Liver (tissue), 3 donors: ENCODE measurements at regions not wholly inside any gene's neighbourhood (a gene's known extent, or its start where the extent isn't known, plus 50 kb on each side); places are given as distances from the start of the nearest gene placed in this dataset.

Experiments used
- GABPA ChIP-seq, 2 donors: IDR thresholded peaks in 1 of 2; conservative IDR thresholded peaks in 1 of 2; 2 replicates each; pipeline ENCODE4 v1.6.1; 2016; ENCODE audit warnings: antibody characterized with exemption in 2 of 2, mild to moderate bottlenecking in 1 of 2, moderate library complexity in 1 of 2
- MAX ChIP-seq: IDR thresholded peaks from 2 replicates; pipeline ENCODE4 v1.6.1; 2016; ENCODE audit warnings: antibody characterized with exemption
- RAD21 ChIP-seq, 2 donors: IDR thresholded peaks; 2 replicates each; pipeline ENCODE4 v1.6.1; 2016; ENCODE audit warnings: antibody characterized with exemption in 2 of 2, mild to moderate bottlenecking in 2 of 2
- RXRA ChIP-seq, 2 donors: IDR thresholded peaks; 2 replicates each; pipeline ENCODE4 v1.6.1; 2017 to 2018; ENCODE audit warnings: antibody characterized with exemption in 2 of 2, mild to moderate bottlenecking in 1 of 2
- TAF1 ChIP-seq: conservative IDR thresholded peaks from 2 replicates; pipeline ENCODE4 v1.6.1; 2016; ENCODE audit warnings: antibody characterized with exemption, mild to moderate bottlenecking
- TF ChIP-seq, protein P1 (sequence below): fragments of 150-350 bp; IDR thresholded peaks from 2 replicates; pipeline ENCODE4 v1.5.1; 2017; ENCODE audit warnings: improper control_type of control experiment, low read depth, low read length; ENCODE audit not compliant: missing input control
- TF ChIP-seq, protein P2 (sequence below): IDR thresholded peaks from 2 replicates; pipeline ENCODE4 v1.6.1; 2016; ENCODE audit warnings: antibody characterized with exemption, mild to moderate bottlenecking
- donor health status: healthy.
- donor health status: healthy.

DNA sequence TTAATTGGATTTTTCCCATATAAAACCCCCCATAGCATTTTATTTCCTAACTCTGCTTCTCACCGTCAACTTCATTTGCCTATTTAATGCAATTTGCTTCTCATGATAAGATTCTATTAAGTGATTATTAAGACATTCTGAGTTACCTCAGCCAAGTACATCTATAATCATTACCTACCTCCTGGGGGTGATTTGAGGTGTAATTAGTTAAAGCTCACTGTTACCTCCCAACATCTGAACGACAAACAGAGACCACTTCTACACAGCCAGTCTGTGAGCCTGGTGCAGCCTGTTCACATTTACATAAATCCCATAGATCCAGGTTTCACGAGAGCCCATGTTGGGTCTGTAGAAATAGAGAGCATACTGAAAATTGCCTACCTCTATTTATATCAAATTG is 65.7 kb upstream of the SSX2IP start:
- TF ChIP-seq, protein P1, sequence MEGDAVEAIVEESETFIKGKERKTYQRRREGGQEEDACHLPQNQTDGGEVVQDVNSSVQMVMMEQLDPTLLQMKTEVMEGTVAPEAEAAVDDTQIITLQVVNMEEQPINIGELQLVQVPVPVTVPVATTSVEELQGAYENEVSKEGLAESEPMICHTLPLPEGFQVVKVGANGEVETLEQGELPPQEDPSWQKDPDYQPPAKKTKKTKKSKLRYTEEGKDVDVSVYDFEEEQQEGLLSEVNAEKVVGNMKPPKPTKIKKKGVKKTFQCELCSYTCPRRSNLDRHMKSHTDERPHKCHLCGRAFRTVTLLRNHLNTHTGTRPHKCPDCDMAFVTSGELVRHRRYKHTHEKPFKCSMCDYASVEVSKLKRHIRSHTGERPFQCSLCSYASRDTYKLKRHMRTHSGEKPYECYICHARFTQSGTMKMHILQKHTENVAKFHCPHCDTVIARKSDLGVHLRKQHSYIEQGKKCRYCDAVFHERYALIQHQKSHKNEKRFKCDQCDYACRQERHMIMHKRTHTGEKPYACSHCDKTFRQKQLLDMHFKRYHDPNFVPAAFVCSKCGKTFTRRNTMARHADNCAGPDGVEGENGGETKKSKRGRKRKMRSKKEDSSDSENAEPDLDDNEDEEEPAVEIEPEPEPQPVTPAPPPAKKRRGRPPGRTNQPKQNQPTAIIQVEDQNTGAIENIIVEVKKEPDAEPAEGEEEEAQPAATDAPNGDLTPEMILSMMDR: no peak
- TF ChIP-seq MAX (no peak), TAF1 (no peak), GABPA (IDR thresholded peaks at IDR 0.05 in 1 of 2, conservative IDR thresholded peaks at IDR 0.05 in 1 of 2) (no peak), RAD21 (IDR thresholded peaks at IDR 0.05) (no peak), RXRA (IDR thresholded peaks at IDR 0.05) (no peak)
- TF ChIP-seq, protein P2, sequence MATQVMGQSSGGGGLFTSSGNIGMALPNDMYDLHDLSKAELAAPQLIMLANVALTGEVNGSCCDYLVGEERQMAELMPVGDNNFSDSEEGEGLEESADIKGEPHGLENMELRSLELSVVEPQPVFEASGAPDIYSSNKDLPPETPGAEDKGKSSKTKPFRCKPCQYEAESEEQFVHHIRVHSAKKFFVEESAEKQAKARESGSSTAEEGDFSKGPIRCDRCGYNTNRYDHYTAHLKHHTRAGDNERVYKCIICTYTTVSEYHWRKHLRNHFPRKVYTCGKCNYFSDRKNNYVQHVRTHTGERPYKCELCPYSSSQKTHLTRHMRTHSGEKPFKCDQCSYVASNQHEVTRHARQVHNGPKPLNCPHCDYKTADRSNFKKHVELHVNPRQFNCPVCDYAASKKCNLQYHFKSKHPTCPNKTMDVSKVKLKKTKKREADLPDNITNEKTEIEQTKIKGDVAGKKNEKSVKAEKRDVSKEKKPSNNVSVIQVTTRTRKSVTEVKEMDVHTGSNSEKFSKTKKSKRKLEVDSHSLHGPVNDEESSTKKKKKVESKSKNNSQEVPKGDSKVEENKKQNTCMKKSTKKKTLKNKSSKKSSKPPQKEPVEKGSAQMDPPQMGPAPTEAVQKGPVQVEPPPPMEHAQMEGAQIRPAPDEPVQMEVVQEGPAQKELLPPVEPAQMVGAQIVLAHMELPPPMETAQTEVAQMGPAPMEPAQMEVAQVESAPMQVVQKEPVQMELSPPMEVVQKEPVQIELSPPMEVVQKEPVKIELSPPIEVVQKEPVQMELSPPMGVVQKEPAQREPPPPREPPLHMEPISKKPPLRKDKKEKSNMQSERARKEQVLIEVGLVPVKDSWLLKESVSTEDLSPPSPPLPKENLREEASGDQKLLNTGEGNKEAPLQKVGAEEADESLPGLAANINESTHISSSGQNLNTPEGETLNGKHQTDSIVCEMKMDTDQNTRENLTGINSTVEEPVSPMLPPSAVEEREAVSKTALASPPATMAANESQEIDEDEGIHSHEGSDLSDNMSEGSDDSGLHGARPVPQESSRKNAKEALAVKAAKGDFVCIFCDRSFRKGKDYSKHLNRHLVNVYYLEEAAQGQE: no peak
